ENCODE measurements at regions not wholly inside any gene's neighbourhood (a gene's known extent, or its start where the extent isn't known, plus 50 kb on each side); places are given as distances from the start of the nearest gene placed in this dataset.

- FAIRE-seq (no peak), DNase-seq (ENCODE audit: low read depth, low spot score) (no peak), ATAC-seq (no peak)
- Histone ChIP-seq H3K27me3 (replicated peaks in 1 of 2; ENCODE audit: control insufficient read depth in 2 of 2, insufficient read depth in 2 of 2, low read length in 1 of 2) (no peaks in the 10 kb centered on the region; a peak in 2 of 4 replicates), H3K4me2 (ENCODE audit: control insufficient read depth, insufficient read depth) (no peak overlapping the region), H3K9ac (ENCODE audit: control insufficient read depth, insufficient read depth, low read length) (no peak overlapping the region), H2AFZ (ENCODE audit: control insufficient read depth, low read depth, low read length) (no peak overlapping the region), H3K27ac (ENCODE audit: control insufficient read depth, insufficient read depth) (no peak overlapping the region), H3K4me3 (no peak overlapping the region), H3K9me3 (replicated peaks; ENCODE audit: control insufficient read depth, insufficient read depth, low read length) (no peaks in the 10 kb centered on the region), H4K20me1 (ENCODE audit: control insufficient read depth, insufficient read depth) (no peaks in the 10 kb centered on the region), H3K36me3 (ENCODE audit: control insufficient read depth in 2 of 2, insufficient read depth in 2 of 2, low read length in 1 of 2) (no peaks in the 10 kb centered on the region), H3K79me2 (ENCODE audit: control insufficient read depth, insufficient read depth, low read length) (no peaks in the 10 kb centered on the region), H3K4me1 (ENCODE audit: control insufficient read depth, insufficient read depth, low read length) (no peaks in the 10 kb centered on the region)
- 0% methylated on average over 2 of the region's 2 CpGs for WGBS (ENCODE audit: insufficient coverage, insufficient replicate concordance, low lambda C conversion rate, missing lambda C conversion rate)
- ChIA-PET POLR2A (no interaction called here), RAD21 (ENCODE audit: unreplicated experiment) (no interaction called here), SMC1A (ENCODE audit: uncharacterized antibody, unreplicated experiment) (no interaction called here), CTCF (no interaction called here)
- in situ Hi-C loops (cut with MboI), result no loop called here
- intact Hi-C loops (cut with micrococcal nuclease; ENCODE audit: unreplicated experiment), result no loop called here
- BruUV-seq (replicated peaks), result no TSS peak
- no peak for TF ChIP-seq RB1 (IDR thresholded peaks at IDR 0.05; ENCODE audit: borderline replicate concordance)
- TF ChIP-seq MXI1 (IDR thresholded peaks at IDR 0.05; ENCODE audit: low read depth, low read length), result no peak
- no peak for TF ChIP-seq CREM (IDR thresholded peaks at IDR 0.05; ENCODE audit: low read depth)
- TF ChIP-seq CEBPB (IDR thresholded peaks at IDR 0.05; ENCODE audit: borderline replicate concordance in 1 of 2, low read depth in 2 of 2, low read length in 2 of 2), result no peak
- no peak for TF ChIP-seq FOS (IDR thresholded peaks at IDR 0.05; ENCODE audit: borderline replicate concordance, extremely low read depth, insufficient read length)
- no peak for TF ChIP-seq ZNF217 (IDR thresholded peaks at IDR 0.05)
- TF ChIP-seq SREBF1 (IDR thresholded peaks at IDR 0.05; ENCODE audit: low read length), result no peak
- no peak for TF ChIP-seq NFIC (IDR thresholded peaks at IDR 0.05; ENCODE audit: low read depth, low read length)
- no peak for TF ChIP-seq USF1 (IDR thresholded peaks at IDR 0.05; ENCODE audit: borderline replicate concordance, extremely low read length, insufficient read depth, low read depth, low read length)
- TF ChIP-seq USF2 (IDR thresholded peaks at IDR 0.05; ENCODE audit: borderline replicate concordance, low read depth, low read length), result no peak
- no peak for TF ChIP-seq NFYB (IDR thresholded peaks at IDR 0.05; ENCODE audit: insufficient read depth, low read depth, low read length)
- no peak for TF ChIP-seq SKIL (IDR thresholded peaks at IDR 0.05; ENCODE audit: low read depth, poor library complexity, severe bottlenecking)
- TF ChIP-seq PRDM15 (CRISPR knock-in tag; IDR thresholded peaks at IDR 0.05), result no peak
Observed at GRCh38 chr3:134082582-134082981, 52.9 kb upstream of the SLCO2A1 start.
